ENCODE measurements at regions not wholly inside any gene's neighbourhood (a gene's known extent, or its start where the extent isn't known, plus 50 kb on each side); places are given as distances from the start of the nearest gene placed in this dataset.

DNA sequence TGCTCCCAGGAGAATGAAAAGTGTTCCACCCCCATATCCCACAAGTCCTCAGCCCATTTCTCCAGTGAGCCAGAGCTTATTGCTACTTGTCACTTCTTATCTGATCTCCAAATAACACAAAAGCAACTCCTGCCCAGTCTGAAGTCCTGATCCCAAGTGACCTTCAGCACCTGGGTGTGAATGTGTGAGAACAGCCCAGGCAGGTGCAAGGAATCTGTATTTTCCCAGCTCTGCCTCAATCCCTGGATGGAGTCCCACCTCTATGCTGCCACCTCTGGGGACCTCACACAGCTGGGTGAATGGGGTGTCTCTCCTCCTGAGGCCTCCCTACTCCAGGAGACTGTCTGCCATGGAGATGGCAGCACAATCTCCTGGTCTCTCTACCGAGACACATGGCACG lies 402.4 kb upstream of the PROX1 start:
- intact Hi-C loops (cut with DNase I; ENCODE audit: low total_unique reads), result no loop called here
- DNase-seq (ENCODE audit: low spot score in 2 of 2), result no peak
- WGBS, 2 donors, result 77 to 92% methylated on average over 2 of the region's 2 CpGs
- no peak overlapping the region for H3K4me3 ChIP-seq (ENCODE audit: low read depth, poor library complexity, severe bottlenecking)
- TF ChIP-seq CTCF (IDR thresholded peaks at IDR 0.05) (no peak), POLR2A (IDR thresholded peaks at IDR 0.05) (no peak)

- TF ChIP-seq CTCF (IDR thresholded peaks at IDR 0.05) (no peak), POLR2A (IDR thresholded peaks at IDR 0.05) (no peak)
- intact Hi-C loops (cut with DNase I; ENCODE audit: low total_unique reads), result no loop called here
- 29 to 33% methylated on average over 6 of the region's 6 CpGs for WGBS, 2 donors
- DNase-seq (ENCODE audit: low spot score in 2 of 2), result no peak
- H3K4me3 ChIP-seq (ENCODE audit: low read depth, poor library complexity, severe bottlenecking), result no peak overlapping the region
These were observed 401.7 kb upstream of the PROX1 start for GRCh38 chr1:213585959-213586586.

GRCh38 chr1:213586587-213586972 lies 401.2 kb upstream of the PROX1 start:
- no peak for DNase-seq (ENCODE audit: low spot score in 2 of 2)
- no peak for TF ChIP-seq CTCF (IDR thresholded peaks at IDR 0.05)
- TF ChIP-seq POLR2A (IDR thresholded peaks at IDR 0.05), result no peak
- 33 to 43% methylated on average over 1 of the region's 1 CpG for WGBS, 2 donors
- intact Hi-C loops (cut with DNase I; ENCODE audit: low total_unique reads), result no loop called here
- H3K4me3 ChIP-seq (ENCODE audit: low read depth, poor library complexity, severe bottlenecking), result no peak overlapping the region

GRCh38 chr1:213596729-213597128 lies 391.0 kb upstream of the PROX1 start:
- no peak for DNase-seq (ENCODE audit: low spot score in 2 of 2)
- H3K4me3 ChIP-seq (ENCODE audit: low read depth, poor library complexity, severe bottlenecking), result no peak overlapping the region
- intact Hi-C loops (cut with DNase I; ENCODE audit: low total_unique reads), result no loop called here
- WGBS, 2 donors, result 80 to 85% methylated on average over 7 of the region's 7 CpGs
- TF ChIP-seq POLR2A (IDR thresholded peaks at IDR 0.05) (no peak), CTCF (IDR thresholded peaks at IDR 0.05) (no peak)

GRCh38 chr1:213598263-213598662 lies 389.5 kb upstream of the PROX1 start:
- DNase-seq (ENCODE audit: low spot score in 2 of 2), result no peak

More at GRCh38 chr1:213598263-213598662, 389.5 kb upstream of the PROX1 start:
- intact Hi-C loops (cut with DNase I; ENCODE audit: low total_unique reads), result no loop called here
- 97 to 98% methylated on average over 3 of the region's 3 CpGs for WGBS, 2 donors
- no peak for TF ChIP-seq CTCF (IDR thresholded peaks at IDR 0.05)
- no peak for TF ChIP-seq POLR2A (IDR thresholded peaks at IDR 0.05)
- H3K4me3 ChIP-seq (ENCODE audit: low read depth, poor library complexity, severe bottlenecking), result no peak overlapping the region

All from lower leg skin (tissue), 4 donors.